Stimulated activated CD4-positive, alpha-beta T cell treated with anti-CD3 and anti-CD28 coated beads, Interleukin-1b, Interleukin-23, amount 100 ng/mL, for 24 hours (primary cell): ENCODE measurements at regions not wholly inside any gene's neighbourhood (a gene's known extent, or its start where the extent isn't known, plus 50 kb on each side); places are given as distances from the start of the nearest gene placed in this dataset.
"Not testable (repeated sequence)": the region's sequence is repeated elsewhere in the genome, so short reads cannot be mapped to it uniquely, and the experiment has no call there.

Source experiments
- DNase-seq, 4 experiments: peaks; one replicate each; pipeline ENCODE4 v3.0.0-alpha.2; 2020; ENCODE audit warnings: low read depth in 4 of 4, low spot score in 1 of 4

- DNase-seq, result no peak
Observed at GRCh38 chr5:14953075-14953607, 81.6 kb upstream of the ANKH start.

GRCh38 chr5:14948383-14948782 is 76.8 kb upstream of the ANKH start:
- no peak for DNase-seq

GRCh38 chr5:14946815-14947620 is 75.4 kb upstream of the ANKH start:
- no peak for DNase-seq

- DNase-seq, result no peak
Observed at GRCh38 chr5:14945450-14945849, 73.9 kb upstream of the ANKH start.

- no peak for DNase-seq
Observed at GRCh38 chr5:14944996-14945395, 73.4 kb upstream of the ANKH start.

GRCh38 chr5:14944350-14944739 is 72.8 kb upstream of the ANKH start:
- no peak for DNase-seq

- no peak for DNase-seq
Observed at GRCh38 chr5:14942212-14942611, 70.6 kb upstream of the ANKH start.

- DNase-seq, result no peak
Observed at GRCh38 chr5:14937254-14937653, 65.7 kb upstream of the ANKH start.

GRCh38 chr5:14936588-14936987 is 65.0 kb upstream of the ANKH start:
- DNase-seq, result no peak

- no peak for DNase-seq
Observed at GRCh38 chr5:14935341-14935740, 63.8 kb upstream of the ANKH start.

GRCh38 chr5:14932902-14933469 is 61.4 kb upstream of the ANKH start:
- no peak for DNase-seq

- no peak for DNase-seq
Observed at GRCh38 chr5:14930486-14930885, 58.9 kb upstream of the ANKH start.

GRCh38 chr5:14929293-14930065 is 57.9 kb upstream of the ANKH start:
- no peak for DNase-seq

GRCh38 chr5:14928661-14929060 is 57.1 kb upstream of the ANKH start:
- DNase-seq, result no peak

- no peak for DNase-seq
Observed at GRCh38 chr5:14925326-14925725, 53.7 kb upstream of the ANKH start.

- DNase-seq, result not testable (repeated sequence)
Observed at GRCh38 chr5:14922952-14923351, 51.4 kb upstream of the ANKH start.

GRCh38 chr5:14922456-14922855 is 50.9 kb upstream of the ANKH start:
- no peak for DNase-seq
